ENCODE measurements at regions not wholly inside any gene's neighbourhood (a gene's known extent, or its start where the extent isn't known, plus 50 kb on each side); places are given as distances from the start of the nearest gene placed in this dataset.

- TF ChIP-seq CTCF (IDR thresholded peaks at IDR 0.05; ENCODE audit: extremely low read depth, low read depth, low read length), result peak; percentile 50
- Histone ChIP-seq H3K4me3 (ENCODE audit: insufficient read depth, low read length) (no peak overlapping the region), H3K27me3 (ENCODE audit: insufficient read depth, low read length) (no peaks in the 10 kb centered on the region), H3K4me1 (ENCODE audit: insufficient read depth, low read length) (peaks cover 7% of the 10 kb centered on the region), H3K4me2 (ENCODE audit: insufficient read depth, low read length) (no peak overlapping the region), H3K79me2 (ENCODE audit: insufficient read depth, low read length) (no peaks in the 10 kb centered on the region), H4K20me1 (ENCODE audit: insufficient read depth, low read length) (no peaks in the 10 kb centered on the region), H3K36me3 (ENCODE audit: insufficient read depth, low read length) (no peaks in the 10 kb centered on the region), H3K9me3 (ENCODE audit: low read depth, low read length) (no peaks in the 10 kb centered on the region), H3K27ac (ENCODE audit: low read depth, low read length) (no peak overlapping the region), H2AFZ (ENCODE audit: low read length) (no peak overlapping the region)
- no peak for DNase-seq (ENCODE audit: insufficient read length, low spot score, missing footprints)
Measured at GRCh38 chr13:93172109-93172508, 54.5 kb upstream of the GPC6 start.

GRCh38 chr13:93173654-93174053, 53.0 kb upstream of the GPC6 start:
- DNase-seq (ENCODE audit: insufficient read length, low spot score, missing footprints), result no peak
- Histone ChIP-seq H2AFZ (ENCODE audit: low read length) (no peak overlapping the region), H3K4me2 (ENCODE audit: insufficient read depth, low read length) (no peak overlapping the region), H3K9me3 (ENCODE audit: low read depth, low read length) (no peaks in the 10 kb centered on the region), H4K20me1 (ENCODE audit: insufficient read depth, low read length) (no peaks in the 10 kb centered on the region), H3K79me2 (ENCODE audit: insufficient read depth, low read length) (no peaks in the 10 kb centered on the region), H3K4me3 (ENCODE audit: insufficient read depth, low read length) (no peak overlapping the region), H3K27me3 (ENCODE audit: insufficient read depth, low read length) (no peaks in the 10 kb centered on the region), H3K27ac (ENCODE audit: low read depth, low read length) (no peak overlapping the region), H3K4me1 (ENCODE audit: insufficient read depth, low read length) (peaks cover 7% of the 10 kb centered on the region), H3K36me3 (ENCODE audit: insufficient read depth, low read length) (no peaks in the 10 kb centered on the region)
- TF ChIP-seq CTCF (IDR thresholded peaks at IDR 0.05; ENCODE audit: extremely low read depth, low read depth, low read length), result no peak

GRCh38 chr13:93174260-93174659, 52.3 kb upstream of the GPC6 start:
- no peak overlapping the region for H3K27ac ChIP-seq (ENCODE audit: low read depth, low read length)
- no peak for DNase-seq (ENCODE audit: insufficient read length, low spot score, missing footprints)
- H3K36me3 ChIP-seq (ENCODE audit: insufficient read depth, low read length), result no peaks in the 10 kb centered on the region
- H4K20me1 ChIP-seq (ENCODE audit: insufficient read depth, low read length), result no peaks in the 10 kb centered on the region
- no peaks in the 10 kb centered on the region for H3K9me3 ChIP-seq (ENCODE audit: low read depth, low read length)
- no peak overlapping the region for H3K4me2 ChIP-seq (ENCODE audit: insufficient read depth, low read length)
- H3K79me2 ChIP-seq (ENCODE audit: insufficient read depth, low read length), result no peaks in the 10 kb centered on the region
- TF ChIP-seq CTCF (IDR thresholded peaks at IDR 0.05; ENCODE audit: extremely low read depth, low read depth, low read length), result no peak
- no peaks in the 10 kb centered on the region for H3K27me3 ChIP-seq (ENCODE audit: insufficient read depth, low read length)
- H2AFZ ChIP-seq (ENCODE audit: low read length), result no peak overlapping the region
- peaks cover 7% of the 10 kb centered on the region for H3K4me1 ChIP-seq (ENCODE audit: insufficient read depth, low read length)
- no peak overlapping the region for H3K4me3 ChIP-seq (ENCODE audit: insufficient read depth, low read length)

All from osteoblast (primary cell).